Muscle layer of colon (tissue), 2 donors: ENCODE measurements at regions not wholly inside any gene's neighbourhood (a gene's known extent, or its start where the extent isn't known, plus 50 kb on each side); places are given as distances from the start of the nearest gene placed in this dataset.

Source experiments
- H3K27ac ChIP-seq: one replicate; pipeline ENCODE4 v1.7.0; 2013; ENCODE audit warnings: low read depth, mild to moderate bottlenecking, low read length, moderate library complexity
- H3K27me3 ChIP-seq, 2 donors: one replicate each; pipeline ENCODE4 v1.7.0; 2013; ENCODE audit warnings: low read length in 2 of 2, mild to moderate bottlenecking in 2 of 2; ENCODE audit not compliant: insufficient read depth in 2 of 2, control insufficient read depth in 1 of 2
- H3K36me3 ChIP-seq: one replicate; pipeline ENCODE4 v1.7.0; 2013; ENCODE audit warnings: mild to moderate bottlenecking, low read length; ENCODE audit not compliant: insufficient read depth
- H3K4me1 ChIP-seq: one replicate; pipeline ENCODE4 v1.7.0; 2013; ENCODE audit warnings: mild to moderate bottlenecking, low read length; ENCODE audit not compliant: insufficient read depth
- H3K4me3 ChIP-seq, 2 donors: one replicate each; pipeline ENCODE4 v1.7.0; 2013; ENCODE audit warnings: low read length in 2 of 2, low read depth in 1 of 2, mild to moderate bottlenecking in 1 of 2, moderate library complexity in 1 of 2
- H3K9ac ChIP-seq: one replicate; pipeline ENCODE4 v1.7.0; 2013; ENCODE audit warnings: low read length
- H3K9me3 ChIP-seq: one replicate; pipeline ENCODE4 v1.7.0; 2013; ENCODE audit warnings: mild to moderate bottlenecking, low read length
- donor health status: abdominal sarcoma.
- donor health status: Adenocarcinoma of cecum.

- H3K4me1 ChIP-seq, result no peaks in the 10 kb centered on the region
- H3K27me3 ChIP-seq, result no peaks in the 10 kb centered on the region
- no peak overlapping the region for H3K9ac ChIP-seq
- H3K36me3 ChIP-seq, result no peaks in the 10 kb centered on the region
- no peaks in the 10 kb centered on the region for H3K9me3 ChIP-seq
- no peak overlapping the region for H3K4me3 ChIP-seq
- H3K27ac ChIP-seq, result no peak overlapping the region
These were observed 590.6 kb upstream of the IGFBP3 start for GRCh38 chr7:46511442-46512215.

- Histone ChIP-seq H3K27ac (no peak overlapping the region), H3K27me3 (no peaks in the 10 kb centered on the region), H3K36me3 (no peaks in the 10 kb centered on the region), H3K9ac (no peak overlapping the region), H3K4me3 (no peak overlapping the region), H3K4me1 (no peaks in the 10 kb centered on the region), H3K9me3 (no peaks in the 10 kb centered on the region)
These were observed 587.5 kb upstream of the IGFBP3 start for GRCh38 chr7:46508583-46508982.

- H3K36me3 ChIP-seq, result no peaks in the 10 kb centered on the region
- H3K4me3 ChIP-seq, result no peak overlapping the region
- no peaks in the 10 kb centered on the region for H3K9me3 ChIP-seq
- no peak overlapping the region for H3K9ac ChIP-seq
- H3K27me3 ChIP-seq, result no peaks in the 10 kb centered on the region
- H3K4me1 ChIP-seq, result no peaks in the 10 kb centered on the region
- no peak overlapping the region for H3K27ac ChIP-seq
These were observed 586.5 kb upstream of the IGFBP3 start for GRCh38 chr7:46507560-46507959.

- Histone ChIP-seq H3K9ac (no peak overlapping the region), H3K9me3 (no peaks in the 10 kb centered on the region), H3K4me1 (no peaks in the 10 kb centered on the region), H3K36me3 (no peaks in the 10 kb centered on the region), H3K27me3 (no peaks in the 10 kb centered on the region), H3K4me3 (no peak overlapping the region), H3K27ac (no peak overlapping the region)
These were observed 573.4 kb upstream of the IGFBP3 start for GRCh38 chr7:46494441-46494840.

GRCh38 chr7:46494028-46494427, 573.0 kb upstream of the IGFBP3 start:
- Histone ChIP-seq H3K4me1 (peaks cover under 1% of the 10 kb centered on the region), H3K36me3 (no peaks in the 10 kb centered on the region), H3K27me3 (no peaks in the 10 kb centered on the region), H3K4me3 (no peak overlapping the region), H3K9me3 (no peaks in the 10 kb centered on the region), H3K27ac (no peak overlapping the region), H3K9ac (no peak overlapping the region)

- no peaks in the 10 kb centered on the region for H3K27me3 ChIP-seq
- peaks cover 8% of the 10 kb centered on the region for H3K4me1 ChIP-seq
- H3K9ac ChIP-seq, result no peak overlapping the region
- H3K9me3 ChIP-seq, result no peaks in the 10 kb centered on the region
- H3K27ac ChIP-seq, result no peak overlapping the region
- H3K4me3 ChIP-seq, result no peak overlapping the region
- H3K36me3 ChIP-seq, result no peaks in the 10 kb centered on the region
These were observed 572.1 kb upstream of the IGFBP3 start for GRCh38 chr7:46493196-46493595.

- H3K9ac ChIP-seq, result no peak overlapping the region
These were observed 571.4 kb upstream of the IGFBP3 start for GRCh38 chr7:46492466-46492865.

GRCh38 chr7:46490406-46490805, 569.3 kb upstream of the IGFBP3 start:
- no peaks in the 10 kb centered on the region for H3K27me3 ChIP-seq
- no peak overlapping the region for H3K9ac ChIP-seq
- no peaks in the 10 kb centered on the region for H3K36me3 ChIP-seq
- H3K27ac ChIP-seq, result no peak overlapping the region
- peaks cover 22% of the 10 kb centered on the region for H3K4me1 ChIP-seq
- H3K9me3 ChIP-seq, result no peaks in the 10 kb centered on the region
- no peak overlapping the region for H3K4me3 ChIP-seq

More at GRCh38 chr7:46492466-46492865, 571.4 kb upstream of the IGFBP3 start:
- Histone ChIP-seq H3K9me3 (no peaks in the 10 kb centered on the region), H3K4me3 (no peak overlapping the region), H3K27me3 (no peaks in the 10 kb centered on the region), H3K4me1 (peaks cover 10% of the 10 kb centered on the region), H3K27ac (no peak overlapping the region), H3K36me3 (no peaks in the 10 kb centered on the region)

- Histone ChIP-seq H3K27me3 (no peaks in the 10 kb centered on the region), H3K27ac (no peak overlapping the region), H3K9ac (no peak overlapping the region), H3K4me3 (no peak overlapping the region), H3K9me3 (no peaks in the 10 kb centered on the region), H3K36me3 (no peaks in the 10 kb centered on the region), H3K4me1 (peaks cover 22% of the 10 kb centered on the region)
These were observed 568.0 kb upstream of the IGFBP3 start for GRCh38 chr7:46489106-46489505.

- Histone ChIP-seq H3K9ac (no peak overlapping the region), H3K36me3 (no peaks in the 10 kb centered on the region), H3K4me1 (peaks cover 22% of the 10 kb centered on the region), H3K9me3 (no peaks in the 10 kb centered on the region), H3K27ac (no peak overlapping the region), H3K4me3 (no peak overlapping the region), H3K27me3 (no peaks in the 10 kb centered on the region)
These were observed 567.5 kb upstream of the IGFBP3 start for GRCh38 chr7:46488607-46489006.

GRCh38 chr7:46486256-46487206, 565.5 kb upstream of the IGFBP3 start:
- Histone ChIP-seq H3K27me3 (no peaks in the 10 kb centered on the region), H3K4me3 (no peak overlapping the region), H3K27ac (no peak overlapping the region)

More at GRCh38 chr7:46486256-46487206, 565.5 kb upstream of the IGFBP3 start:
- Histone ChIP-seq H3K36me3 (no peaks in the 10 kb centered on the region), H3K9me3 (no peaks in the 10 kb centered on the region), H3K4me1 (peaks cover 22% of the 10 kb centered on the region), H3K9ac (no peak overlapping the region)
